ENCODE measurements at regions not wholly inside any gene's neighbourhood (a gene's known extent, or its start where the extent isn't known, plus 50 kb on each side); places are given as distances from the start of the nearest gene placed in this dataset.
"Not testable (repeated sequence)": the region's sequence is repeated elsewhere in the genome, so short reads cannot be mapped to it uniquely, and the experiment has no call there.

GRCh38 chr14:106329243-106329642 lies 802.9 kb downstream of the TMEM121 start:
- TF ChIP-seq MNT (IDR thresholded peaks at IDR 0.05); HCFC1 (IDR thresholded peaks at IDR 0.05; ENCODE audit: low read depth, low read length); RFX1 (IDR thresholded peaks at IDR 0.05); EZH2 (conservative IDR thresholded peaks at IDR 0.05; ENCODE audit: low read depth, low read length); POLR2AphosphoS5 (IDR thresholded peaks at IDR 0.05; ENCODE audit: low read depth, low read length): not testable (repeated sequence)

Data from HepG2 (cell line).